ENCODE measurements at regions not wholly inside any gene's neighbourhood (a gene's known extent, or its start where the extent isn't known, plus 50 kb on each side); places are given as distances from the start of the nearest gene placed in this dataset.

DNA sequence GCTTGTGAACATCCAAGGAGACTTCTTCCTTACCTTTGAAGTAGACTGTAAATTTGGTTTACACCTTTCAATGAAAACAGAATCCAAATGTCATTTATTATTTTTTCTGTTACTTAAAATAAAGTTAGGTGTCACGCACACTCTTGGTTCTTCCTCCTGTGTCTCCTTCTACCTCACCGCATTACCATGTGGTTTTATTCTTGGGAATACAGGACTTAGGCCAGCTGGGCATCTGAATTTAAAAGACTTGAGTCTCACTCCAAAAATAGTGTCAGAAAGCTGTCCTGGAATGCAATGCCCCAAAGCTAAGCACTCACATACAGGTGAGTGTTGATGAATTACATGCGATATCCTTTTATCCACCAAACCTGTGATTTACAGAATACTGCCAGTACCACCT, 66.4 kb downstream of the MAF start:
- H3K27ac ChIP-seq (ENCODE audit: insufficient read depth, low read length), result no peak overlapping the region
- no peak overlapping the region for H3K14ac ChIP-seq (replicated peaks; ENCODE audit: low read depth, low read length)
- no peak overlapping the region for H3K18ac ChIP-seq (ENCODE audit: low read depth, low read length)
- ChIA-PET CTCF (no interaction called here), POLR2A (ENCODE audit: unreplicated experiment) (no interaction called here)
- no peak overlapping the region for H3K23ac ChIP-seq (ENCODE audit: low read depth, low read length)
- H4K8ac ChIP-seq (ENCODE audit: low read depth in 2 of 2, low read length in 2 of 2), result no peak overlapping the region
- no peak for DNase-seq
- no peak overlapping the region for H2BK15ac ChIP-seq (ENCODE audit: low read depth, low read length)
- no peak for TF ChIP-seq BHLHE40 (IDR thresholded peaks at IDR 0.05; ENCODE audit: low read depth, low read length)
- TF ChIP-seq, protein P1, sequence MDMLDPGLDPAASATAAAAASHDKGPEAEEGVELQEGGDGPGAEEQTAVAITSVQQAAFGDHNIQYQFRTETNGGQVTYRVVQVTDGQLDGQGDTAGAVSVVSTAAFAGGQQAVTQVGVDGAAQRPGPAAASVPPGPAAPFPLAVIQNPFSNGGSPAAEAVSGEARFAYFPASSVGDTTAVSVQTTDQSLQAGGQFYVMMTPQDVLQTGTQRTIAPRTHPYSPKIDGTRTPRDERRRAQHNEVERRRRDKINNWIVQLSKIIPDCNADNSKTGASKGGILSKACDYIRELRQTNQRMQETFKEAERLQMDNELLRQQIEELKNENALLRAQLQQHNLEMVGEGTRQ (IDR thresholded peaks at IDR 0.05; ENCODE audit: low read depth, low read length), result no peak
- TF ChIP-seq MXI1 (IDR thresholded peaks at IDR 0.05; ENCODE audit: borderline replicate concordance, low read depth, low read length), result no peak
- no peak for TF ChIP-seq MAFK (IDR thresholded peaks at IDR 0.05; ENCODE audit: low read depth, low read length)
- TF ChIP-seq RAD21 (IDR thresholded peaks at IDR 0.05; ENCODE audit: low read length), result no peak
- no peak for TF ChIP-seq MAZ (IDR thresholded peaks at IDR 0.05; ENCODE audit: borderline replicate concordance, low read depth, low read length)
- TF ChIP-seq, protein P2, sequence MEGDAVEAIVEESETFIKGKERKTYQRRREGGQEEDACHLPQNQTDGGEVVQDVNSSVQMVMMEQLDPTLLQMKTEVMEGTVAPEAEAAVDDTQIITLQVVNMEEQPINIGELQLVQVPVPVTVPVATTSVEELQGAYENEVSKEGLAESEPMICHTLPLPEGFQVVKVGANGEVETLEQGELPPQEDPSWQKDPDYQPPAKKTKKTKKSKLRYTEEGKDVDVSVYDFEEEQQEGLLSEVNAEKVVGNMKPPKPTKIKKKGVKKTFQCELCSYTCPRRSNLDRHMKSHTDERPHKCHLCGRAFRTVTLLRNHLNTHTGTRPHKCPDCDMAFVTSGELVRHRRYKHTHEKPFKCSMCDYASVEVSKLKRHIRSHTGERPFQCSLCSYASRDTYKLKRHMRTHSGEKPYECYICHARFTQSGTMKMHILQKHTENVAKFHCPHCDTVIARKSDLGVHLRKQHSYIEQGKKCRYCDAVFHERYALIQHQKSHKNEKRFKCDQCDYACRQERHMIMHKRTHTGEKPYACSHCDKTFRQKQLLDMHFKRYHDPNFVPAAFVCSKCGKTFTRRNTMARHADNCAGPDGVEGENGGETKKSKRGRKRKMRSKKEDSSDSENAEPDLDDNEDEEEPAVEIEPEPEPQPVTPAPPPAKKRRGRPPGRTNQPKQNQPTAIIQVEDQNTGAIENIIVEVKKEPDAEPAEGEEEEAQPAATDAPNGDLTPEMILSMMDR (conservative IDR thresholded peaks at IDR 0.05; ENCODE audit: low read depth, low read length), result no peak
- TF ChIP-seq NFE2L2 (IDR thresholded peaks at IDR 0.05; ENCODE audit: low read depth, low read length), result no peak
- TF ChIP-seq POLR2A (IDR thresholded peaks at IDR 0.05; ENCODE audit: low read depth, low read length), result no peak
- TF ChIP-seq FOS (IDR thresholded peaks at IDR 0.05; ENCODE audit: low read depth, low read length), result no peak
- no peak for TF ChIP-seq SMC3 (IDR thresholded peaks at IDR 0.05; ENCODE audit: low read depth, low read length)
- TF ChIP-seq RFX5 (IDR thresholded peaks at IDR 0.05; ENCODE audit: low read depth, low read length), result no peak
- no peak for TF ChIP-seq RCOR1 (IDR thresholded peaks at IDR 0.05; ENCODE audit: insufficient replicate concordance, low read length)
- H2BK5ac ChIP-seq (ENCODE audit: low read depth, low read length, poor library complexity, severe bottlenecking), result no peak overlapping the region
- H4K20me1 ChIP-seq (ENCODE audit: insufficient read depth, low read length), result no peaks in the 10 kb centered on the region
- ATAC-seq (ENCODE audit: low read depth), result no peak
- H2AK9ac ChIP-seq (replicated peaks; ENCODE audit: low read depth, low read length, poor library complexity), result no peak overlapping the region
- H3K4me3 ChIP-seq (ENCODE audit: insufficient read depth, low read depth, low read length), result no peak overlapping the region
- no peaks in the 10 kb centered on the region for H3K27me3 ChIP-seq (ENCODE audit: control insufficient read depth, insufficient read depth, low read length)
- no peak overlapping the region for H3K9ac ChIP-seq (ENCODE audit: low read depth, low read length)
- dilution Hi-C loops (cut with HindIII; ENCODE audit: low sequenced_read_pairs, unreplicated experiment), result no loop called here
- peaks cover 1% of the 10 kb centered on the region for H3K9me3 ChIP-seq (ENCODE audit: control insufficient read depth, insufficient read depth, low read length)
- no peaks in the 10 kb centered on the region for H3K79me1 ChIP-seq (ENCODE audit: low read depth in 1 of 2, low read length in 2 of 2)
- no peaks in the 10 kb centered on the region for H3K36me3 ChIP-seq (ENCODE audit: control insufficient read depth, insufficient read depth, low read length)
- H3K4ac ChIP-seq (ENCODE audit: low read depth, low read length), result no peak overlapping the region
- H3K4me1 ChIP-seq (ENCODE audit: control insufficient read depth, insufficient read depth, low read length), result no peaks in the 10 kb centered on the region
- in situ Hi-C loops (cut with MboI; ENCODE audit: low sequenced_read_pairs), result no loop called here
- H2AK5ac ChIP-seq (ENCODE audit: low read depth, low read length), result no peak overlapping the region
- no peak overlapping the region for H3K56ac ChIP-seq (ENCODE audit: extremely low read depth, insufficient read depth, low read length)
- no peaks in the 10 kb centered on the region for H3K9me1 ChIP-seq (ENCODE audit: insufficient read depth, low read length)
- no peak overlapping the region for H2BK120ac ChIP-seq (ENCODE audit: low read depth, low read length)
- H2AFZ ChIP-seq (replicated peaks; ENCODE audit: low read length, poor library complexity), result no peak overlapping the region
- H3K4me2 ChIP-seq (ENCODE audit: low read depth, low read length), result no peak overlapping the region
- H4K5ac ChIP-seq (ENCODE audit: low read depth, low read length), result no peak overlapping the region
- no peak overlapping the region for H4K91ac ChIP-seq (ENCODE audit: insufficient read depth, low read depth, low read length)
- BruUV-seq (replicated peaks), result no TSS peak
- intact Hi-C loops (cut with micrococcal nuclease), result no loop called here
- no peak overlapping the region for H2BK20ac ChIP-seq (ENCODE audit: low read depth, low read length)
- no CpG with 5 or more reads among the region's 3 CpGs for WGBS, 2 experiments (ENCODE audit: extremely low coverage in 2 of 2, insufficient read length in 1 of 2)
